A549 (cell line): ENCODE measurements at regions not wholly inside any gene's neighbourhood (a gene's known extent, or its start where the extent isn't known, plus 50 kb on each side); places are given as distances from the start of the nearest gene placed in this dataset.

Source experiments
- ATAC-seq, 2 experiments: fragments of 200-7000 bp in 1 of 2; fragments of >200 bp in 1 of 2; cut with Nextera tagmentation in 1 of 2; cut with Tn5 transposase in 1 of 2; 3 replicates each; pipeline versions ENCODE4 v1.8.0 to v1.9.1; 2018 to 2020; ENCODE audit warnings: mild to moderate bottlenecking in 1 of 2, moderate library complexity in 1 of 2
- CTCF ChIA-PET: fragments of 300-600 bp; sonication (Branson Sonifier 250); formaldehyde crosslinking; extraction: SDS; loops from one replicate; lab custom pipeline; 2021; ENCODE audit warnings: antibody characterized with exemption, inconsistent platforms; lab: Yijun Ruan, JAX
- POLR2A ChIA-PET: fragments of 350-600 bp; formaldehyde crosslinking; extraction: SDS; loops from one replicate; lab custom pipeline; 2021; ENCODE audit warnings: antibody characterized with exemption, inconsistent platforms; lab: Yijun Ruan, JAX
- DNase-seq, 2 experiments: peaks; one replicate each; pipeline versions ENCODE4 v3.0.0 to v3.0.0-alpha.2; 2011 to 2016; ENCODE audit warnings: low read depth in 1 of 2, low spot score in 1 of 2
- FAIRE-seq: peaks from 2 replicates; lab custom pipeline; 2011; peaks lifted over from hg19 to GRCh38; lab: Jason Lieb, UNC
- H3K27ac ChIP-seq, 2 experiments: fragments of >200 bp; sonication (Bioruptor Twin); formaldehyde crosslinking; 3 replicates each; pipeline ENCODE4 v1.5.1; 2016 to 2017
- H3K4me1 ChIP-seq: fragments of >200 bp; sonication (Bioruptor Twin); formaldehyde crosslinking; 3 replicates; pipeline ENCODE4 v1.6.1; 2016
- H3K4me2 ChIP-seq: fragments of >200 bp; sonication (Bioruptor Twin); formaldehyde crosslinking; 3 replicates; pipeline ENCODE4 v1.6.1; 2016
- H3K4me3 ChIP-seq: fragments of >200 bp; sonication (Bioruptor Twin); formaldehyde crosslinking; 3 replicates; pipeline ENCODE4 v1.5.1; 2016
- H3K9me3 ChIP-seq: fragments of >200 bp; sonication (Bioruptor Twin); formaldehyde crosslinking; 3 replicates; pipeline ENCODE4 v1.6.1; 2016
- BCL3 ChIP-seq: fragments of >200 bp; sonication (Bioruptor Twin); formaldehyde crosslinking; IDR thresholded peaks from 3 replicates; pipeline ENCODE4 v1.6.1; 2016
- CBX2 ChIP-seq: fragments of 200-600 bp; sonication (generic); IDR thresholded peaks from 2 replicates; pipeline ENCODE4 v1.6.1; 2016; ENCODE audit warnings: low read depth, mild to moderate bottlenecking, borderline replicate concordance
- CBX8 ChIP-seq: fragments of 200-600 bp; sonication (generic); IDR thresholded peaks from 2 replicates; pipeline ENCODE4 v1.6.1; 2016
- CEBPB ChIP-seq, 2 experiments: fragments of >200 bp in 1 of 2; sonication (Bioruptor Twin) in 1 of 2; formaldehyde crosslinking in 1 of 2; IDR thresholded peaks; 2 replicates each; pipeline ENCODE4 v1.6.1; 2012 to 2016
- EHMT2 ChIP-seq: fragments of 200-600 bp; sonication (generic); IDR thresholded peaks from 2 replicates; pipeline ENCODE4 v1.6.1; 2016; ENCODE audit warnings: antibody characterized with exemption, low read depth, mild to moderate bottlenecking, moderate library complexity
- FOSB ChIP-seq: fragments of 250-450 bp; sonication (Bioruptor Pico); IDR thresholded peaks from 2 replicates; pipeline ENCODE4 v1.5.0; 2020; ENCODE audit warnings: mild to moderate bottlenecking, moderate library complexity
- FOSL2 ChIP-seq, 2 experiments: fragments of 450-650 bp in 1 of 2; fragments of >200 bp in 1 of 2; sonication (Bioruptor Twin) in 1 of 2; formaldehyde crosslinking; IDR thresholded peaks; 2 replicates each; pipeline versions ENCODE4 v1.5.0 to v1.6.1; 2016 to 2020; ENCODE audit warnings: mild to moderate bottlenecking in 1 of 2, moderate library complexity in 1 of 2
- GATA3 ChIP-seq: IDR thresholded peaks from 2 replicates; pipeline ENCODE4 v1.6.1; 2012; ENCODE audit warnings: borderline replicate concordance
- HOXA7 ChIP-seq: fragments of 250-450 bp; sonication (Bioruptor Pico); IDR thresholded peaks from 2 replicates; pipeline ENCODE4 v1.5.0; 2020; ENCODE audit warnings: mild to moderate bottlenecking, moderate library complexity
- HOXB13 ChIP-seq: fragments of 250-450 bp; sonication (Bioruptor Pico); IDR thresholded peaks from 2 replicates; pipeline ENCODE4 v1.5.0; 2020; ENCODE audit warnings: low read depth, mild to moderate bottlenecking, moderate library complexity
- KDM5A ChIP-seq: fragments of 200-600 bp; sonication (generic); IDR thresholded peaks from 2 replicates; pipeline ENCODE4 v1.6.1; 2016; ENCODE audit warnings: antibody characterized with exemption, mild to moderate bottlenecking
- MAFK ChIP-seq: fragments of 450-650 bp; IDR thresholded peaks from 2 replicates; pipeline ENCODE4 v1.6.1; 2014; ENCODE audit not compliant: partially characterized antibody
- MAX ChIP-seq: IDR thresholded peaks from 2 replicates; pipeline ENCODE4 v1.6.1; 2012
- MAZ ChIP-seq: fragments of 150-350 bp; IDR thresholded peaks from 2 replicates; pipeline ENCODE4 v1.6.1; 2014; ENCODE audit warnings: antibody characterized with exemption, low read depth, low read length, borderline replicate concordance
- NPAS2 ChIP-seq: fragments of 250-450 bp; sonication (Bioruptor Pico); IDR thresholded peaks from 2 replicates; pipeline ENCODE4 v1.8.0; 2022; ENCODE audit warnings: mild to moderate bottlenecking, moderate library complexity, borderline replicate concordance
- NR3C1 ChIP-seq: fragments of >200 bp; sonication (Bioruptor Twin); formaldehyde crosslinking; IDR thresholded peaks from 3 replicates; pipeline ENCODE4 v1.6.1; 2017
- PBX3 ChIP-seq: IDR thresholded peaks from 2 replicates; pipeline ENCODE4 v1.6.1; 2012
- PHF8 ChIP-seq: fragments of 200-600 bp; sonication (generic); IDR thresholded peaks from 2 replicates; pipeline ENCODE4 v1.6.1; 2016; ENCODE audit warnings: low read depth, mild to moderate bottlenecking, antibody characterized with exemption, moderate library complexity, borderline replicate concordance
- RFX5 ChIP-seq: fragments of 450-650 bp; IDR thresholded peaks from 2 replicates; pipeline ENCODE4 v1.7.1; 2014; ENCODE audit warnings: antibody characterized with exemption, mild to moderate bottlenecking, moderate library complexity
- RNF2 ChIP-seq: fragments of 200-600 bp; sonication (generic); IDR thresholded peaks from 2 replicates; pipeline ENCODE4 v1.6.1; 2016; ENCODE audit warnings: low read depth, mild to moderate bottlenecking, antibody characterized with exemption, moderate library complexity, borderline replicate concordance
- USF2 ChIP-seq: fragments of 450-650 bp; IDR thresholded peaks from 2 replicates; pipeline ENCODE4 v1.6.1; 2014; ENCODE audit warnings: antibody characterized with exemption
- ZFP36 ChIP-seq: fragments of 450-650 bp; IDR thresholded peaks from 2 replicates; pipeline ENCODE4 v1.6.1; 2014; ENCODE audit warnings: borderline replicate concordance; ENCODE audit not compliant: partially characterized antibody
- WGBS: methylation state at CpG from one replicate; pipeline ENCODE4 v1.1.6; 2017; ENCODE audit errors: missing lambda C conversion rate; 5-methylcytosine and 5-hydroxymethylcytosine counted together

- TF ChIP-seq BCL3 (no peak), GATA3 (no peak), FOSB (CRISPR knock-in tag) (no peak), HOXA7 (CRISPR knock-in tag) (no peak), CEBPB (IDR thresholded peaks at IDR 0.05) (no peak)
Observed at GRCh38 chr13:75217949-75218348, 264.0 kb downstream of the TBC1D4 start (continued).

- CTCF ChIA-PET: no interaction called here
- WGBS: 59% methylated on average over 7 of the region's 7 CpGs
- no peak for DNase-seq
- FAIRE-seq: no peak
- no peak overlapping the region for H3K4me2 ChIP-seq
- H3K4me1 ChIP-seq: no peaks in the 10 kb centered on the region
- POLR2A ChIA-PET: no interaction called here
- ATAC-seq: no peak
- no peaks in the 10 kb centered on the region for H3K9me3 ChIP-seq
- no peak for TF ChIP-seq RFX5
- TF ChIP-seq PHF8: no peak
- TF ChIP-seq ZFP36: no peak
- no peak for TF ChIP-seq KDM5A
- TF ChIP-seq EHMT2: no peak
- no peak for TF ChIP-seq RNF2
- no peak for TF ChIP-seq PBX3
- no peak for TF ChIP-seq CBX2
- TF ChIP-seq NR3C1: no peak
- no peak for TF ChIP-seq HOXB13 (CRISPR knock-in tag)
- H3K4me3 ChIP-seq: no peak overlapping the region
- H3K27ac ChIP-seq: peak overlapping the region in 1 of 2 experiments; percentile 34; a peak in 1 of 6 replicates
Observed at GRCh38 chr13:75216038-75216437, 265.9 kb downstream of the TBC1D4 start.

- Histone ChIP-seq H3K4me1 (no peaks in the 10 kb centered on the region), H3K9me3 (no peaks in the 10 kb centered on the region), H3K4me3 (no peak overlapping the region), H3K4me2 (no peak overlapping the region), H3K27ac (no peak overlapping the region)
- no peak for FAIRE-seq
- TF ChIP-seq MAZ (no peak), MAX (no peak), FOSL2 (IDR thresholded peaks at IDR 0.05) (no peak), FOSL2 (CRISPR knock-in tag; IDR thresholded peaks at IDR 0.05) (no peak), NPAS2 (CRISPR knock-in tag) (no peak), CBX8 (no peak), PBX3 (no peak), MAFK (no peak), USF2 (no peak), GATA3 (no peak)
- whole genome bisulfite sequencing: 65% methylated on average over 2 of the region's 2 CpGs
- no peak for ATAC-seq
- CTCF ChIA-PET: interaction anchor here (0.5 kb wide), 1 partner anchor 1134 kb away, joined by 3 read pairs; no protein-coding TSS in a partner anchor
- POLR2A ChIA-PET: no interaction called here
- no peak for DNase-seq
Observed at GRCh38 chr13:75214846-75215245, 267.1 kb downstream of the TBC1D4 start.
